ENCODE measurements at regions not wholly inside any gene's neighbourhood (a gene's known extent, or its start where the extent isn't known, plus 50 kb on each side); places are given as distances from the start of the nearest gene placed in this dataset.

DNA sequence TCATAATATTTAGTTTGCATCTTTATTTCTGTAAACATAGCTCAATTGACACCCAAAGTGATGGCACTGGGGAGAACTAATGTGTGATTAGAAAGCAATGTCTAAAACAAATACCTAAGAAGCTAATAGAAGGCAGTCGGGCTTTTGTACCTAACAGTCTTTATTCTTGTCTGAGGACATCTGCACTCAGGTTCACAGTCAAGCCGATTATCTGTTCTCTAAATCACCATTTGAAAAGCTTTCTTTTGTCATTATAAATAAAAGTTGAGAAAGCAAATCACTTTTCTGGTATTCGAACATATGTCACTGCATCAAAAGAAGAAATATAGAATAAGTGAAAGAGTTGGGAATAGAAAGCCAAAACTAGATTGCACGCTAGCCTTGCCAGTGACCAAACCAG lies 2037.9 kb upstream of the TENM3 start:
- Mint-ChIP-seq H3K36me3 (ENCODE audit: low read depth, unreplicated experiment) (no peaks in the 10 kb centered on the region), H3K9me3 (ENCODE audit: unreplicated experiment) (no peaks in the 10 kb centered on the region), H3K27ac (ENCODE audit: unreplicated experiment) (no peak overlapping the region), H3K4me1 (ENCODE audit: unreplicated experiment) (no peaks in the 10 kb centered on the region), H3K4me3 (ENCODE audit: unreplicated experiment) (no peak overlapping the region), H3K27me3 (ENCODE audit: unreplicated experiment) (no peaks in the 10 kb centered on the region)
- TF ChIP-seq CTCF (IDR thresholded peaks at IDR 0.05; ENCODE audit: unreplicated experiment): no peak
- no peak for DNase-seq (ENCODE audit: low spot score)

DNA sequence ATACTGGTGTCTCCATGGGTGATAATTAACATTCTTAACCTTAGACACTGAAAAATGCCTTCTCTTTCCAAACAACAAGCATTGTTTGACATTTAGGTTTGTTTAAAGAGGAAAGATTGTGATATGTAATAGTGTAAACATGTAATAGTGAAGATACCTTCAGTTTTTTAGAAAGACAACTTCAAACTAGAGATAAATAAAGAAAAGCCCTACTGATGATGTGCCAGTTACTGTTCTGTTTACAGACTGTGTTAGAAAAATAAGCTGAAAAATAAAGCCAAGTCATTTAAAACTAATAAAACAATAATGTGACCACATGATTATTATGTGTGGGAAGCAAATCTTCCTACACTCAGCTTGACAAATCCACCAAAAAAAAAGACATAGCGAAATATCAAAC lies 2035.3 kb upstream of the TENM3 start:
- H3K4me3 Mint-ChIP-seq (ENCODE audit: unreplicated experiment): no peak overlapping the region
- no peak for DNase-seq (ENCODE audit: low spot score)
- no peak overlapping the region for H3K27ac Mint-ChIP-seq (ENCODE audit: unreplicated experiment)
- H3K27me3 Mint-ChIP-seq (ENCODE audit: unreplicated experiment): no peaks in the 10 kb centered on the region
- no peaks in the 10 kb centered on the region for H3K36me3 Mint-ChIP-seq (ENCODE audit: low read depth, unreplicated experiment)
- H3K9me3 Mint-ChIP-seq (ENCODE audit: unreplicated experiment): no peaks in the 10 kb centered on the region
- no peak for TF ChIP-seq CTCF (IDR thresholded peaks at IDR 0.05; ENCODE audit: unreplicated experiment)
- no peaks in the 10 kb centered on the region for H3K4me1 Mint-ChIP-seq (ENCODE audit: unreplicated experiment)

DNA sequence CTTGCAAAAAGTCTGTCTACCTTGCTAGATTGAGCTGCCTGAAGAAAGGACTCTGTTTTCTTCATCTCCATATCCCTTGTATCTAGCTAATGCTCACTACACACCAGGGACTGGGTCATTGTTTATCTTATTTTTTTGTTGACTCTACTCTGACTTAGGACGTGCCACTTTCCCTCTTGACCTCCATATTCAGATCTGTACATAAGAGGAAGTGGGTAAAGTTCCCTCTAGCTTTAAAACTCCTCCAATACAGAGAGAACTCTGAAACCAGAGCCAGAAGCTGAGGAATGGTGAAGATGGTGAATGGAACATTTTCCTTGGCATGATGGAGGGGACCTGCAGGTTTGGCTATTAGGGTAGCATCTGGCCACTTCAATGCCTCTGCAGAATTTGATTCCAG lies 2026.1 kb upstream of the TENM3 start:
- H3K4me1 Mint-ChIP-seq (ENCODE audit: unreplicated experiment): no peaks in the 10 kb centered on the region
- H3K4me3 Mint-ChIP-seq (ENCODE audit: unreplicated experiment): no peak overlapping the region
- peaks cover 13% of the 10 kb centered on the region for H3K36me3 Mint-ChIP-seq (ENCODE audit: low read depth, unreplicated experiment)
- DNase-seq (ENCODE audit: low spot score): no peak
- no peak for TF ChIP-seq CTCF (IDR thresholded peaks at IDR 0.05; ENCODE audit: unreplicated experiment)
- peaks cover 4% of the 10 kb centered on the region for H3K9me3 Mint-ChIP-seq (ENCODE audit: unreplicated experiment)
- no peak overlapping the region for H3K27ac Mint-ChIP-seq (ENCODE audit: unreplicated experiment)
- peaks cover 9% of the 10 kb centered on the region for H3K27me3 Mint-ChIP-seq (ENCODE audit: unreplicated experiment)

DNA sequence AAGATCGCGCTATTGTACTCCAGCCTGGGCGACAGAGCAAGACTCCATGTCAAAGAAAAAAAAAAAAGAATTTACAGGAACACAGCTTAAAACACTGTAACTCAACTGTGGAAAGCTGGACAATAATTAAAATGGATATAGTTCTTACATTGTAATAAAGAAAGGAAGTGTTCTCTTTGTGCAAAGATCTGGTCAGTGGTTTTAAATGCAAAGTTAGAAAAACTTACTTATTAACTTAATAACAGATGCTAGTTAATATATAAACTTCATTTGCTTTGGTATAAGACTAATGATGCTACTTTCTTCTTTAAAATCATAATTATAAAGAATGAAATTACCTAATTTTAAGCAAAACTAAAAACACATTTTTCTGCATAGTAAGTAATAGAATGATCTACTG lies 2024.1 kb upstream of the TENM3 start:
- no peaks in the 10 kb centered on the region for H3K4me1 Mint-ChIP-seq (ENCODE audit: unreplicated experiment)
- no peak overlapping the region for H3K27ac Mint-ChIP-seq (ENCODE audit: unreplicated experiment)
- H3K27me3 Mint-ChIP-seq (ENCODE audit: unreplicated experiment): peaks cover 9% of the 10 kb centered on the region
- DNase-seq (ENCODE audit: low spot score): no peak
- no peak for TF ChIP-seq CTCF (IDR thresholded peaks at IDR 0.05; ENCODE audit: unreplicated experiment)
- H3K9me3 Mint-ChIP-seq (ENCODE audit: unreplicated experiment): peaks cover 4% of the 10 kb centered on the region
- peaks cover 13% of the 10 kb centered on the region for H3K36me3 Mint-ChIP-seq (ENCODE audit: low read depth, unreplicated experiment)
- no peak overlapping the region for H3K4me3 Mint-ChIP-seq (ENCODE audit: unreplicated experiment)

GRCh38 chr4:180225977-180226376 lies 2017.2 kb upstream of the TENM3 start:
- H3K27ac Mint-ChIP-seq (ENCODE audit: unreplicated experiment): no peak overlapping the region
- peaks cover 21% of the 10 kb centered on the region for H3K4me1 Mint-ChIP-seq (ENCODE audit: unreplicated experiment)
- no peak overlapping the region for H3K4me3 Mint-ChIP-seq (ENCODE audit: unreplicated experiment)
- no peak for TF ChIP-seq CTCF (IDR thresholded peaks at IDR 0.05; ENCODE audit: unreplicated experiment)
- no peak for DNase-seq (ENCODE audit: low spot score)
- H3K36me3 Mint-ChIP-seq (ENCODE audit: low read depth, unreplicated experiment): peaks cover 4% of the 10 kb centered on the region
- H3K27me3 Mint-ChIP-seq (ENCODE audit: unreplicated experiment): no peaks in the 10 kb centered on the region
- peaks cover 4% of the 10 kb centered on the region for H3K9me3 Mint-ChIP-seq (ENCODE audit: unreplicated experiment)

Measured in endothelial cell (in vitro differentiated cells).